Gastrocnemius medialis (tissue), 4 donors: ENCODE measurements at regions not wholly inside any gene's neighbourhood (a gene's known extent, or its start where the extent isn't known, plus 50 kb on each side); places are given as distances from the start of the nearest gene placed in this dataset.

Experiments
- ATAC-seq, 2 donors: fragments of 150-250 bp; one replicate each; pipeline ENCODE4 v1.9.1; 2016
- DNase-seq, 2 donors: peaks; one replicate each; pipeline ENCODE4 v3.0.0-alpha.2; 2019
- H3K27ac ChIP-seq, 4 donors: fragments of 200-600 bp; sonication (generic); 1 replicate in 1 of 4; 2 replicates in 3 of 4; pipeline ENCODE4 v1.5.1; 2016 to 2018; ENCODE audit warnings: mild to moderate bottlenecking in 2 of 4, moderate library complexity in 1 of 4
- H3K27me3 ChIP-seq, 3 donors: fragments of 200-600 bp; sonication (generic) in 2 of 3; 1 replicate in 1 of 3; 2 replicates in 2 of 3; pipeline versions ENCODE4 v1.5.1 to v1.6.0; 2016 to 2019; ENCODE audit warnings: mild to moderate bottlenecking in 1 of 3, moderate library complexity in 1 of 3
- H3K36me3 ChIP-seq, 2 donors: fragments of 200-600 bp; sonication (generic) in 1 of 2; one replicate each; pipeline ENCODE4 v1.5.1; 2017 to 2018
- H3K4me1 ChIP-seq, 2 donors: fragments of 200-600 bp; sonication (generic) in 1 of 2; one replicate each; pipeline ENCODE4 v1.5.1; 2016 to 2017; ENCODE audit warnings: mild to moderate bottlenecking in 2 of 2
- H3K4me3 ChIP-seq, 4 donors: fragments of 200-600 bp; sonication (generic) in 3 of 4; 1 replicate in 1 of 4; 2 replicates in 3 of 4; pipeline ENCODE4 v1.5.1; 2016 to 2019; ENCODE audit warnings: mild to moderate bottlenecking in 2 of 4
- H3K9me3 ChIP-seq, 3 donors: fragments of 200-600 bp; sonication (generic) in 2 of 3; 1 replicate in 1 of 3; 2 replicates in 2 of 3; pipeline ENCODE4 v1.5.1; 2016 to 2019
- CTCF ChIP-seq, 5 experiments: fragments of 450-650 bp in 3 of 5; fragments of 200-600 bp in 2 of 5; sonication (generic) in 2 of 5; IDR thresholded peaks in 4 of 5; conservative IDR thresholded peaks in 1 of 5; 1 replicate in 4 of 5; 2 replicates in 1 of 5; pipeline ENCODE4 v1.5.1; 2016 to 2019; ENCODE audit warnings: antibody characterized with exemption in 5 of 5, mild to moderate bottlenecking in 3 of 5, moderate library complexity in 3 of 5
- POLR2A ChIP-seq, 2 donors: fragments of 450-650 bp; IDR thresholded peaks; one replicate each; pipeline ENCODE4 v1.6.1; 2017; ENCODE audit warnings: antibody characterized with exemption in 2 of 2, mild to moderate bottlenecking in 2 of 2, moderate library complexity in 2 of 2
- in situ Hi-C, 4 donors: fragments of 200-750 bp; cut with MboI; loops; one replicate each; pipeline versions ENCODE4 v1.15.0 to v1.8.0; 2017; ENCODE audit warnings: low sequenced_read_pairs in 4 of 4
- intact Hi-C: fragments of 100-400 bp; cut with DNase I; formaldehyde crosslinking; loops from one replicate; pipeline ENCODE4 v1.15.1; 2023; ENCODE audit warnings: low total_unique reads

DNA sequence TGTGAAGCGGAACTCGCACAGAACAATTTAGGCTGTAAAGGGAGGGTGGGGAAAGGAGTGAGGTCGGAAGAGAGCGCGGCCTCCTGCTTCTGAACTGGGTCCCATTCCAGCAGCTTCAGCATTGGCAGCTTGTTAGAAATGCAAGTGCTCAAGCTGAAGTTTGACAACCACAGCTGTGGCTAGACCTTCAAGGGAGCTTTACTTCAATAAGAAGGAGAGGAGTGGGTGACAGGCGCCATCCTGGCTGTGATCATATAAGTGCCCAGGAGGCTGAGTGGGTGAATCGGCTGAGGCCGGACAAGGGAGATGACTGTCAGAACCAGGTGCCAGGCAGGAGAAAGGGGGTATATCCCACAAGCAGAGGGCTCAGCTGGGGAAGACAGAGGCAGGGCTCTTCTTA is 622.5 kb downstream of the GALR1 start:
- Histone ChIP-seq H3K9me3 (no peaks in the 10 kb centered on the region), H3K4me3 (no peak overlapping the region), H3K27me3 (no peaks in the 10 kb centered on the region), H3K4me1 (no peaks in the 10 kb centered on the region), H3K36me3 (no peaks in the 10 kb centered on the region), H3K27ac (no peak overlapping the region)
- ATAC-seq (no peak), DNase-seq (no peak)
- in situ Hi-C loops (no loop called here), intact Hi-C loops (no loop called here)
- no peak for TF ChIP-seq POLR2A (IDR thresholded peaks at IDR 0.05)
- TF ChIP-seq CTCF (IDR thresholded peaks at IDR 0.05 in 4 of 5, conservative IDR thresholded peaks at IDR 0.05 in 1 of 5) = no peak

GRCh38 chr18:77876319-77876865 is 626.7 kb downstream of the GALR1 start:
- in situ Hi-C loops = no loop called here

GRCh38 chr18:77879829-77880228 is 630.2 kb downstream of the GALR1 start:
- TF ChIP-seq CTCF (IDR thresholded peaks at IDR 0.05 in 4 of 5, conservative IDR thresholded peaks at IDR 0.05 in 1 of 5) (no peak), POLR2A (IDR thresholded peaks at IDR 0.05) (no peak)
- in situ Hi-C loops = no loop called here
- H3K27ac ChIP-seq = no peak overlapping the region
- H3K4me3 ChIP-seq = no peak overlapping the region
- intact Hi-C loops = no loop called here
- H3K9me3 ChIP-seq = no peaks in the 10 kb centered on the region
- no peaks in the 10 kb centered on the region for H3K4me1 ChIP-seq
- no peak for ATAC-seq
- no peak for DNase-seq
- H3K36me3 ChIP-seq = no peaks in the 10 kb centered on the region
- no peaks in the 10 kb centered on the region for H3K27me3 ChIP-seq

More at GRCh38 chr18:77876319-77876865, 626.7 kb downstream of the GALR1 start:
- H3K27ac ChIP-seq = no peak overlapping the region
- no peak overlapping the region for H3K4me3 ChIP-seq
- H3K27me3 ChIP-seq = no peaks in the 10 kb centered on the region
- no peak for TF ChIP-seq POLR2A (IDR thresholded peaks at IDR 0.05)
- no peak for TF ChIP-seq CTCF (IDR thresholded peaks at IDR 0.05 in 4 of 5, conservative IDR thresholded peaks at IDR 0.05 in 1 of 5)
- no peak for ATAC-seq
- no peaks in the 10 kb centered on the region for H3K9me3 ChIP-seq
- H3K4me1 ChIP-seq = no peaks in the 10 kb centered on the region
- H3K36me3 ChIP-seq = no peaks in the 10 kb centered on the region
- DNase-seq = no peak
- intact Hi-C loops = no loop called here

GRCh38 chr18:77884454-77884853 is 634.8 kb downstream of the GALR1 start:
- no peaks in the 10 kb centered on the region for H3K27me3 ChIP-seq
- no peak for TF ChIP-seq POLR2A (IDR thresholded peaks at IDR 0.05)
- TF ChIP-seq CTCF (IDR thresholded peaks at IDR 0.05 in 4 of 5, conservative IDR thresholded peaks at IDR 0.05 in 1 of 5) = no peak
- no peak overlapping the region for H3K27ac ChIP-seq
- H3K4me1 ChIP-seq = no peaks in the 10 kb centered on the region
- intact Hi-C loops = no loop called here
- ATAC-seq = no peak
- in situ Hi-C loops = no loop called here
- no peak for DNase-seq
- no peak overlapping the region for H3K4me3 ChIP-seq
- no peaks in the 10 kb centered on the region for H3K36me3 ChIP-seq
- no peaks in the 10 kb centered on the region for H3K9me3 ChIP-seq

GRCh38 chr18:77894060-77894459 is 644.4 kb downstream of the GALR1 start:
- no peak for TF ChIP-seq CTCF (IDR thresholded peaks at IDR 0.05 in 4 of 5, conservative IDR thresholded peaks at IDR 0.05 in 1 of 5)
- H3K27me3 ChIP-seq = peaks cover 0 to 3% (median 3%) of the 10 kb centered on the region in 3 donors
- intact Hi-C loops (no loop called here), in situ Hi-C loops (no loop called here)
- no peak for ATAC-seq
- H3K27ac ChIP-seq = no peak overlapping the region
- H3K36me3 ChIP-seq = no peaks in the 10 kb centered on the region
- H3K4me3 ChIP-seq = no peak overlapping the region
- no peak for DNase-seq
- no peaks in the 10 kb centered on the region for H3K4me1 ChIP-seq
- no peaks in the 10 kb centered on the region for H3K9me3 ChIP-seq
